ENCODE measurements at regions not wholly inside any gene's neighbourhood (a gene's known extent, or its start where the extent isn't known, plus 50 kb on each side); places are given as distances from the start of the nearest gene placed in this dataset.
"Not testable (repeated sequence)": the region's sequence is repeated elsewhere in the genome, so short reads cannot be mapped to it uniquely, and the experiment has no call there.

DNA sequence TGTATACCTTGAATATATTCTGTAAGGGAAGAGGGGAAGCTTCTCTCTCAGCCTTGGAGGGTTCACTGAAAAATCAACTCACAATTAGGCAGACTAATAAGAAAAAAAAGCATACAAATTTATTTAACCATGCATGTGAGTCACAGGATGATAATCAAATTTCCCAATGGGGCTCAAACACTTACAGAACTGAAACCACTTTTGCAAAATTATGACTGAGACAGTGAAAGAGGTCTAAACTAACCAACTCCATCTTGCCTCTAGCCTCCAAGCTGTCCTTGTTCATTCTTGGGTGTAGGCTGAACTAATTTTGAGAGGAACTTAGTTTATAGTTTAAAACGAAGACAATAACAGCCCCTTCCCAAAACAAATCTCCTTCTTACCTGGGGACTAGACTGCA, 618.3 kb upstream of the AUTS2 start:
- no peaks in the 10 kb centered on the region for H3K36me3 ChIP-seq (ENCODE audit: insufficient read depth, low read length)
- H3K9ac ChIP-seq (ENCODE audit: low read depth, low read length) = no peak overlapping the region
- H3K27ac ChIP-seq (ENCODE audit: low read length) = no peak overlapping the region
- no peaks in the 10 kb centered on the region for H3K79me2 ChIP-seq (ENCODE audit: insufficient read depth, low read length)
- H4K20me1 ChIP-seq (ENCODE audit: insufficient read depth, low read length) = no peaks in the 10 kb centered on the region
- no peak overlapping the region for H2AFZ ChIP-seq (ENCODE audit: low read depth, low read length)
- DNase-seq (no peak), ATAC-seq (ENCODE audit: insufficient read depth, low read depth) (no peak)
- no peak overlapping the region for H3K4me3 ChIP-seq (ENCODE audit: low read depth in 1 of 2, low read length in 2 of 2)
- H3K27me3 ChIP-seq (ENCODE audit: insufficient read depth, low read length, poor library complexity) = no peaks in the 10 kb centered on the region
- no peaks in the 10 kb centered on the region for H3K4me1 ChIP-seq (ENCODE audit: insufficient read depth, low read length)
- TF ChIP-seq EZH2 (IDR thresholded peaks at IDR 0.05; ENCODE audit: borderline replicate concordance, low read depth, low read length, severe bottlenecking) = no peak
- TF ChIP-seq, protein P1, sequence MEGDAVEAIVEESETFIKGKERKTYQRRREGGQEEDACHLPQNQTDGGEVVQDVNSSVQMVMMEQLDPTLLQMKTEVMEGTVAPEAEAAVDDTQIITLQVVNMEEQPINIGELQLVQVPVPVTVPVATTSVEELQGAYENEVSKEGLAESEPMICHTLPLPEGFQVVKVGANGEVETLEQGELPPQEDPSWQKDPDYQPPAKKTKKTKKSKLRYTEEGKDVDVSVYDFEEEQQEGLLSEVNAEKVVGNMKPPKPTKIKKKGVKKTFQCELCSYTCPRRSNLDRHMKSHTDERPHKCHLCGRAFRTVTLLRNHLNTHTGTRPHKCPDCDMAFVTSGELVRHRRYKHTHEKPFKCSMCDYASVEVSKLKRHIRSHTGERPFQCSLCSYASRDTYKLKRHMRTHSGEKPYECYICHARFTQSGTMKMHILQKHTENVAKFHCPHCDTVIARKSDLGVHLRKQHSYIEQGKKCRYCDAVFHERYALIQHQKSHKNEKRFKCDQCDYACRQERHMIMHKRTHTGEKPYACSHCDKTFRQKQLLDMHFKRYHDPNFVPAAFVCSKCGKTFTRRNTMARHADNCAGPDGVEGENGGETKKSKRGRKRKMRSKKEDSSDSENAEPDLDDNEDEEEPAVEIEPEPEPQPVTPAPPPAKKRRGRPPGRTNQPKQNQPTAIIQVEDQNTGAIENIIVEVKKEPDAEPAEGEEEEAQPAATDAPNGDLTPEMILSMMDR (IDR thresholded peaks at IDR 0.05; ENCODE audit: borderline replicate concordance, extremely low read depth, low read length, poor library complexity, severe bottlenecking) = no peak
- no peak overlapping the region for H3K4me2 ChIP-seq (ENCODE audit: insufficient read depth, low read length)
- no peaks in the 10 kb centered on the region for H3K9me3 ChIP-seq (ENCODE audit: insufficient read depth, low read length, severe bottlenecking)

DNA sequence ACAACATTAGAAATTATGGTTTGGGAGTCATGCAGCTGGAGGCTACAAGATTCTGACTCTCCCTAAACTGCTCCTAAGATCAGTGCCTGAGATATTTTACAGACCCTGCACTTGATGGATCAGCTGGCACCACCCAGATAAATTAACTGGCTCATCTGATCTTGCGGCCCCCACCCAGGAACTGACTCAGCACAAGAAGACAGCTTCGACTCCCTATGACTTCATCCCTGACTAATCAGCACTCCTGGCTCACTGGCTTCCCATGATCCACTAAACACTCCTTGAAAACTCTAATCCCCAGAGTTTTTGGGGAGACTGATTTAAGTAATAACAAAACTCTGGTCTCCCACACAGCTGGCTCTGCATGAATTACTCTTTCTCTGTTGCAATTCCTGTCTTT, 617.8 kb upstream of the AUTS2 start:
- ATAC-seq (ENCODE audit: insufficient read depth, low read depth); H3K4me3 ChIP-seq (ENCODE audit: low read depth in 1 of 2, low read length in 2 of 2); H4K20me1 ChIP-seq (ENCODE audit: insufficient read depth, low read length); H3K79me2 ChIP-seq (ENCODE audit: insufficient read depth, low read length); H3K36me3 ChIP-seq (ENCODE audit: insufficient read depth, low read length); H3K9ac ChIP-seq (ENCODE audit: low read depth, low read length); DNase-seq; H3K9me3 ChIP-seq (ENCODE audit: insufficient read depth, low read length, severe bottlenecking); H2AFZ ChIP-seq (ENCODE audit: low read depth, low read length); H3K4me2 ChIP-seq (ENCODE audit: insufficient read depth, low read length); H3K27me3 ChIP-seq (ENCODE audit: insufficient read depth, low read length, poor library complexity); H3K4me1 ChIP-seq (ENCODE audit: insufficient read depth, low read length); H3K27ac ChIP-seq (ENCODE audit: low read length): not testable (repeated sequence)

DNA sequence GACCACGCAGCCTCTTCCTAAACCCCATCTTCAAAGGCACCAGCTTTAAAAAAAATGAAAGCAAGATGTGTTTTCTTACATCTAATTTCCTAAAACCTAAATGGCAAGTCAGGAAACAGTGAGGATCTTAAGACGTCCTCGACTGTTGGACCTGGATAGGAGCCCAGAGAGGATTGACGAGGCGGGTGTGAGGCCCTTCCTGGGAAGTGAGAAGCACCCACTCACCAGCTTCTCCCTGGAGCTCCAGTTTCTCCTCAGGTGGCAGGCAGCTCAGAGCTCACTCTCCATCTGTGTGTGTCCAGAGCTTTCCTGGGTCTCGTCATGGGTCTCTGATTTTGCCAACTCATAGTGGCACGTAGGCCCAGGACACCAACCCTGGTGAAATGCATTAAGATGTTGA, 614.0 kb upstream of the AUTS2 start:
- H3K4me1 ChIP-seq (ENCODE audit: insufficient read depth, low read length) = no peaks in the 10 kb centered on the region
- no peaks in the 10 kb centered on the region for H3K36me3 ChIP-seq (ENCODE audit: insufficient read depth, low read length)
- no peaks in the 10 kb centered on the region for H3K79me2 ChIP-seq (ENCODE audit: insufficient read depth, low read length)
- H2AFZ ChIP-seq (ENCODE audit: low read depth, low read length) = no peak overlapping the region
- no peaks in the 10 kb centered on the region for H4K20me1 ChIP-seq (ENCODE audit: insufficient read depth, low read length)
- no peak overlapping the region for H3K27ac ChIP-seq (ENCODE audit: low read length)
- TF ChIP-seq, protein P1 (IDR thresholded peaks at IDR 0.05; ENCODE audit: borderline replicate concordance, extremely low read depth, low read length, poor library complexity, severe bottlenecking) = no peak
- TF ChIP-seq EZH2 (IDR thresholded peaks at IDR 0.05; ENCODE audit: borderline replicate concordance, low read depth, low read length, severe bottlenecking) = no peak
- H3K9me3 ChIP-seq (ENCODE audit: insufficient read depth, low read length, severe bottlenecking) = no peaks in the 10 kb centered on the region
- no peak overlapping the region for H3K9ac ChIP-seq (ENCODE audit: low read depth, low read length)
- DNase-seq = no peak
- no peak for ATAC-seq (ENCODE audit: insufficient read depth, low read depth)
- H3K27me3 ChIP-seq (ENCODE audit: insufficient read depth, low read length, poor library complexity) = no peaks in the 10 kb centered on the region
- no peak overlapping the region for H3K4me3 ChIP-seq (ENCODE audit: low read depth in 1 of 2, low read length in 2 of 2)
- no peak overlapping the region for H3K4me2 ChIP-seq (ENCODE audit: insufficient read depth, low read length)

DNA sequence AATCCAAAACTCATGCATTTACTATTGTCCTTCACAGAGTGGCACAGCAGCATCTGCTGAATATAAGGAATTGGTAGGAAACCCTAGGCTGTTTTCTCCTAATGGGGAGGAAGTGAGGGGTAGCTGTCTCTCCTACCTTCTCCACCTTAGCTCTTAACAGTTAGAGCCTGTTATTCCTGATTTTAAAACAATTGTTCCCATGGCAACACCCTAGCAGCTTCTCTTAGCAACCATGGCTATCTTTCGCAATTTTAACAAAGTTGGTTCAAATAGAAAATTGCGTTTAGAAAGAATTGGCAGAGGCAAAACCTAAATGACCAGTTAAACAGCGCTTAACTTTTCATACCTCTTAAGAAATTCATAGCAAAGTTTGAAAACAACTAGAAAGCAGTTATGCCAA, 603.4 kb upstream of the AUTS2 start:
- TF ChIP-seq, protein P1 (IDR thresholded peaks at IDR 0.05; ENCODE audit: borderline replicate concordance, extremely low read depth, low read length, poor library complexity, severe bottlenecking) = no peak
- ATAC-seq (ENCODE audit: insufficient read depth, low read depth) (no peak), DNase-seq (no peak)
- no peaks in the 10 kb centered on the region for H3K79me2 ChIP-seq (ENCODE audit: insufficient read depth, low read length)
- no peaks in the 10 kb centered on the region for H4K20me1 ChIP-seq (ENCODE audit: insufficient read depth, low read length)
- H3K27me3 ChIP-seq (ENCODE audit: insufficient read depth, low read length, poor library complexity) = no peaks in the 10 kb centered on the region
- no peak overlapping the region for H3K4me2 ChIP-seq (ENCODE audit: insufficient read depth, low read length)
- H3K36me3 ChIP-seq (ENCODE audit: insufficient read depth, low read length) = no peaks in the 10 kb centered on the region
- no peak overlapping the region for H3K9ac ChIP-seq (ENCODE audit: low read depth, low read length)
- no peak overlapping the region for H3K27ac ChIP-seq (ENCODE audit: low read length)
- H3K4me1 ChIP-seq (ENCODE audit: insufficient read depth, low read length) = no peaks in the 10 kb centered on the region
- no peak overlapping the region for H3K4me3 ChIP-seq (ENCODE audit: low read depth in 1 of 2, low read length in 2 of 2)
- no peaks in the 10 kb centered on the region for H3K9me3 ChIP-seq (ENCODE audit: insufficient read depth, low read length, severe bottlenecking)
- H2AFZ ChIP-seq (ENCODE audit: low read depth, low read length) = no peak overlapping the region

Measured in DND-41 (cell line).